ENCODE measurements at regions not wholly inside any gene's neighbourhood (a gene's known extent, or its start where the extent isn't known, plus 50 kb on each side); places are given as distances from the start of the nearest gene placed in this dataset.

GRCh38 chr1:218527737-218528136 is 182.6 kb downstream of the TGFB2 start:
- TF ChIP-seq CTCF (IDR thresholded peaks at IDR 0.05): no peak
- TF ChIP-seq PHF8 (IDR thresholded peaks at IDR 0.05; ENCODE audit: borderline replicate concordance, low read depth): no peak
- no peak for TF ChIP-seq POLR2A (IDR thresholded peaks at IDR 0.05; ENCODE audit: low read length)
- no peak for TF ChIP-seq CHD2 (IDR thresholded peaks at IDR 0.05; ENCODE audit: low read length, partially characterized antibody)
